GM12878 (cell line): ENCODE measurements at regions not wholly inside any gene's neighbourhood (a gene's known extent, or its start where the extent isn't known, plus 50 kb on each side); places are given as distances from the start of the nearest gene placed in this dataset.

Experiments used
- ATAC-seq: fragments of 200-7000 bp; cut with Tn5 transposase; 3 replicates; pipeline ENCODE4 v1.9.1; 2020; ENCODE audit warnings: mild to moderate bottlenecking, moderate library complexity
- BruUV-seq: library from RNA; stranded (reverse); fragments of 400-500 nt; replicated peaks from 2 replicates; lab custom pipeline; 2021; lab: Mats Ljungman, UMichigan
- CTCF ChIA-PET: fragments of 300-600 bp; sonication (Branson Sonifier 250); formaldehyde crosslinking; extraction: SDS; loops from one replicate; lab custom pipeline; 2021; ENCODE audit warnings: inconsistent platforms; lab: Yijun Ruan, JAX
- POLR2A ChIA-PET: fragments of 350-600 bp; formaldehyde crosslinking; extraction: SDS; loops from one replicate; lab custom pipeline; 2021; ENCODE audit warnings: inconsistent platforms; lab: Charles Lee
- RAD21 ChIA-PET: fragments of 300-600 bp; sonication (Branson Sonifier 250); formaldehyde crosslinking; loops from one replicate; lab custom pipeline; 2023; ENCODE audit warnings: antibody characterized with exemption; ENCODE audit not compliant: unreplicated experiment; lab: Charles Lee
- SMC1A ChIA-PET: fragments of 300-600 bp; sonication (Branson Sonifier 250); formaldehyde crosslinking; loops from one replicate; lab custom pipeline; 2023; ENCODE audit not compliant: unreplicated experiment, uncharacterized antibody; lab: Charles Lee
- DNase-seq: peaks from one replicate; pipeline ENCODE4 v3.0.0-alpha.2; 2011; ENCODE audit warnings: low read depth, low spot score
- FAIRE-seq: peaks from 3 replicates; lab custom pipeline; 2011; peaks lifted over from hg19 to GRCh38; lab: Jason Lieb, UNC
- H2AFZ ChIP-seq: 2 replicates; pipeline ENCODE4 v1.6.0; 2011; ENCODE audit warnings: low read depth, low read length, control low read depth; ENCODE audit not compliant: control insufficient read depth
- H3K27ac ChIP-seq: 2 replicates; pipeline ENCODE4 v1.5.1; 2011; ENCODE audit warnings: control low read depth; ENCODE audit not compliant: control insufficient read depth, insufficient read depth
- H3K27me3 ChIP-seq, 2 experiments: replicated peaks in 1 of 2; 2 replicates each; pipeline versions ENCODE4 v1.6.0 to v1.6.1; 2011; ENCODE audit warnings: low read length in 1 of 2; ENCODE audit not compliant: control insufficient read depth in 2 of 2, insufficient read depth in 2 of 2
- H3K36me3 ChIP-seq, 2 experiments: 2 replicates each; pipeline ENCODE4 v1.5.1; 2011; ENCODE audit warnings: low read length in 1 of 2; ENCODE audit not compliant: control insufficient read depth in 2 of 2, insufficient read depth in 2 of 2
- H3K4me1 ChIP-seq: 2 replicates; pipeline ENCODE4 v1.6.1; 2011; ENCODE audit warnings: mild to moderate bottlenecking, low read length, moderate library complexity, mixed read lengths; ENCODE audit not compliant: control insufficient read depth, insufficient read depth
- H3K4me2 ChIP-seq: 2 replicates; pipeline ENCODE4 v1.6.0; 2011; ENCODE audit warnings: control low read depth; ENCODE audit not compliant: control insufficient read depth, insufficient read depth
- H3K4me3 ChIP-seq: fragments of 200-600 bp; sonication (generic); 2 replicates; pipeline ENCODE4 v1.5.1; 2016
- H3K79me2 ChIP-seq: 2 replicates; pipeline ENCODE4 v1.6.0; 2011; ENCODE audit warnings: low read length; ENCODE audit not compliant: control insufficient read depth, insufficient read depth
- H3K9ac ChIP-seq: 2 replicates; pipeline ENCODE4 v1.8.0; 2011; ENCODE audit warnings: low read length, control low read depth, mixed read lengths; ENCODE audit not compliant: control insufficient read depth, insufficient read depth
- H3K9me3 ChIP-seq: replicated peaks from 3 replicates; pipeline ENCODE4 v1.5.1; 2011; ENCODE audit warnings: mild to moderate bottlenecking, low read length; ENCODE audit not compliant: control insufficient read depth, insufficient read depth
- H4K20me1 ChIP-seq: 2 replicates; pipeline ENCODE4 v1.6.0; 2011; ENCODE audit not compliant: control insufficient read depth, insufficient read depth
- BACH1 ChIP-seq: fragments of 450-650 bp; IDR thresholded peaks from 2 replicates; pipeline ENCODE4 v1.6.1; 2017; ENCODE audit warnings: mild to moderate bottlenecking, borderline replicate concordance
- CEBPB ChIP-seq, 2 experiments: fragments of 150-350 bp in 1 of 2; IDR thresholded peaks; 2 replicates each; pipeline ENCODE4 v1.6.1; 2012 to 2014; ENCODE audit warnings: low read depth in 2 of 2, low read length in 2 of 2, borderline replicate concordance in 1 of 2, inconsistent platforms in 1 of 2
- E2F4 ChIP-seq: IDR thresholded peaks from 2 replicates; pipeline ENCODE4 v1.6.1; 2012; ENCODE audit warnings: low read depth, low read length, improper control_type of control experiment
- EP300 ChIP-seq, 2 experiments: fragments of 150-350 bp in 1 of 2; IDR thresholded peaks; 2 replicates each; pipeline ENCODE4 v1.6.1; 2011 to 2012; ENCODE audit warnings: low read depth in 2 of 2, low read length in 2 of 2, borderline replicate concordance in 1 of 2, improper control_type of control experiment in 1 of 2, inconsistent platforms in 1 of 2; ENCODE audit not compliant: control insufficient read depth in 1 of 2
- FOXM1 ChIP-seq: IDR thresholded peaks from 2 replicates; pipeline ENCODE4 v1.6.1; 2012; ENCODE audit warnings: low read depth, mild to moderate bottlenecking, inconsistent platforms, low read length, moderate library complexity
- HDAC6 ChIP-seq: fragments of 200-600 bp; sonication (generic); IDR thresholded peaks from one replicate; pipeline ENCODE4 v1.8.0; 2017; ENCODE audit warnings: antibody characterized with exemption; ENCODE audit not compliant: unreplicated experiment
- IKZF2 ChIP-seq, 2 experiments: fragments of 450-650 bp; IDR thresholded peaks; 2 replicates each; pipeline ENCODE4 v1.6.1; 2017; ENCODE audit warnings: mild to moderate bottlenecking in 2 of 2, moderate library complexity in 2 of 2
- KDM1A ChIP-seq: fragments of 200-600 bp; sonication (generic); IDR thresholded peaks from 2 replicates; pipeline ENCODE4 v1.6.1; 2016; ENCODE audit warnings: borderline replicate concordance
- MYB ChIP-seq: fragments of 150-350 bp; IDR thresholded peaks from 2 replicates; pipeline ENCODE4 v1.6.1; 2014; ENCODE audit warnings: mild to moderate bottlenecking, low read depth, low read length, borderline replicate concordance
- PKNOX1 ChIP-seq: fragments of 450-650 bp; IDR thresholded peaks from 2 replicates; pipeline ENCODE4 v1.6.1; 2016; ENCODE audit warnings: mild to moderate bottlenecking
- SREBF2 ChIP-seq: IDR thresholded peaks from 2 replicates; pipeline ENCODE4 v1.6.1; 2012; ENCODE audit warnings: mild to moderate bottlenecking, low read length
- YY1 ChIP-seq: IDR thresholded peaks from 2 replicates; pipeline ENCODE4 v1.6.1; 2011; ENCODE audit warnings: low read depth, mild to moderate bottlenecking, low read length
- ZNF217 ChIP-seq: fragments of 450-650 bp; IDR thresholded peaks from 2 replicates; pipeline ENCODE4 v1.6.1; 2017; ENCODE audit warnings: antibody characterized with exemption, mild to moderate bottlenecking
- ZNF592 ChIP-seq: fragments of 450-650 bp; IDR thresholded peaks from 2 replicates; pipeline ENCODE4 v1.6.1; 2017; ENCODE audit warnings: mild to moderate bottlenecking, moderate library complexity
- WGBS: methylation state at CpG from one replicate; pipeline ENCODE4 v1.1.6; 2016; ENCODE audit warnings: low lambda C conversion rate; ENCODE audit not compliant: insufficient replicate concordance, insufficient coverage; ENCODE audit errors: missing lambda C conversion rate; 5-methylcytosine and 5-hydroxymethylcytosine counted together
- in situ Hi-C: fragments of 300-500 bp; cut with MboI; formaldehyde crosslinking; loops from 9 replicates; pipeline ENCODE4 v1.14.3; 2018; ENCODE audit warnings: mixed read lengths
- intact Hi-C: fragments of 100-400 bp; cut with micrococcal nuclease; formaldehyde crosslinking; loops from one replicate; pipeline ENCODE4 v1.14.2; 2022; ENCODE audit not compliant: unreplicated experiment

- in situ Hi-C loops (no loop called here), intact Hi-C loops (no loop called here)
- no peaks in the 10 kb centered on the region for H3K36me3 ChIP-seq
- no peak overlapping the region for H3K9ac ChIP-seq
- no peaks in the 10 kb centered on the region for H3K27me3 ChIP-seq
- ChIA-PET SMC1A (interaction anchor here (1.3 kb wide), 1 partner anchor 8 kb away, joined by 5 read pairs; no protein-coding TSS in a partner anchor), POLR2A (no interaction called here), CTCF (no interaction called here), RAD21 (no interaction called here)
- H3K27ac ChIP-seq, result no peak overlapping the region
- no peaks in the 10 kb centered on the region for H3K79me2 ChIP-seq
- no peaks in the 10 kb centered on the region for H3K4me1 ChIP-seq
- ATAC-seq (no peak), DNase-seq (no peak), FAIRE-seq (no peak)
- H2AFZ ChIP-seq, result no peak overlapping the region
- H3K4me3 ChIP-seq, result no peak overlapping the region
- BruUV-seq, result no TSS peak
- H3K4me2 ChIP-seq, result no peak overlapping the region
- 0% methylated on average over 1 of the region's 1 CpG for WGBS
- H3K9me3 ChIP-seq, result no peaks in the 10 kb centered on the region
- TF ChIP-seq BACH1 (no peak), IKZF2 (IDR thresholded peaks at IDR 0.05) (no peak), FOXM1 (no peak), PKNOX1 (no peak), ZNF217 (no peak), SREBF2 (no peak), EP300 (IDR thresholded peaks at IDR 0.05; ENCODE audit: borderline replicate concordance in 1 of 2, control insufficient read depth in 1 of 2, low read depth in 2 of 2, low read length in 2 of 2) (no peak), KDM1A (no peak), ZNF592 (no peak), YY1 (no peak), CEBPB (IDR thresholded peaks at IDR 0.05; ENCODE audit: borderline replicate concordance in 1 of 2, low read depth in 2 of 2, low read length in 2 of 2) (no peak), MYB (no peak), E2F4 (no peak), HDAC6 (no peak)
- H4K20me1 ChIP-seq, result no peaks in the 10 kb centered on the region
Measured at GRCh38 chrX:95065151-95065550, 1391.1 kb downstream of the FAM133A start.
